Neural cell (in vitro differentiated cells): ENCODE measurements at regions not wholly inside any gene's neighbourhood (a gene's known extent, or its start where the extent isn't known, plus 50 kb on each side); places are given as distances from the start of the nearest gene placed in this dataset.

Experiments used
- EP300 ChIP-seq: fragments of 450-650 bp; conservative IDR thresholded peaks from 2 replicates; pipeline ENCODE4 v1.6.1; 2014; ENCODE audit warnings: antibody characterized with exemption, mild to moderate bottlenecking, moderate library complexity; ENCODE audit not compliant: poor library complexity, severe bottlenecking
- EZH2 ChIP-seq: fragments of 200-600, 300-800 bp; shearing (Covaris generic), sonication (generic); IDR thresholded peaks from 2 replicates; pipeline ENCODE4 v1.6.1; 2014; ENCODE audit warnings: antibody characterized with exemption, low read length, borderline replicate concordance, mild to moderate bottlenecking; ENCODE audit not compliant: insufficient read depth, poor library complexity, severe bottlenecking
- MXI1 ChIP-seq: fragments of 450-650 bp; conservative IDR thresholded peaks from 2 replicates; pipeline ENCODE4 v1.6.1; 2014; ENCODE audit warnings: antibody characterized with exemption, mild to moderate bottlenecking; ENCODE audit not compliant: poor library complexity, severe bottlenecking
- POLR2AphosphoS5 ChIP-seq: IDR thresholded peaks from 2 replicates; pipeline ENCODE4 v1.6.1; 2012
- REST ChIP-seq: IDR thresholded peaks from 2 replicates; pipeline ENCODE4 v1.6.1; 2012; ENCODE audit warnings: borderline replicate concordance
- SMC3 ChIP-seq: fragments of 450-650 bp; conservative IDR thresholded peaks from 2 replicates; pipeline ENCODE4 v1.6.1; 2014; ENCODE audit warnings: antibody characterized with exemption, mild to moderate bottlenecking, moderate library complexity; ENCODE audit not compliant: poor library complexity
- TAF1 ChIP-seq: IDR thresholded peaks from 2 replicates; pipeline ENCODE4 v1.6.1; 2012; ENCODE audit warnings: low read depth
- TF ChIP-seq, protein P1 (sequence below): fragments of 450-650 bp; IDR thresholded peaks from 2 replicates; pipeline ENCODE4 v1.5.1; 2014; ENCODE audit warnings: antibody characterized with exemption, mild to moderate bottlenecking, moderate library complexity; ENCODE audit not compliant: poor library complexity, severe bottlenecking

DNA sequence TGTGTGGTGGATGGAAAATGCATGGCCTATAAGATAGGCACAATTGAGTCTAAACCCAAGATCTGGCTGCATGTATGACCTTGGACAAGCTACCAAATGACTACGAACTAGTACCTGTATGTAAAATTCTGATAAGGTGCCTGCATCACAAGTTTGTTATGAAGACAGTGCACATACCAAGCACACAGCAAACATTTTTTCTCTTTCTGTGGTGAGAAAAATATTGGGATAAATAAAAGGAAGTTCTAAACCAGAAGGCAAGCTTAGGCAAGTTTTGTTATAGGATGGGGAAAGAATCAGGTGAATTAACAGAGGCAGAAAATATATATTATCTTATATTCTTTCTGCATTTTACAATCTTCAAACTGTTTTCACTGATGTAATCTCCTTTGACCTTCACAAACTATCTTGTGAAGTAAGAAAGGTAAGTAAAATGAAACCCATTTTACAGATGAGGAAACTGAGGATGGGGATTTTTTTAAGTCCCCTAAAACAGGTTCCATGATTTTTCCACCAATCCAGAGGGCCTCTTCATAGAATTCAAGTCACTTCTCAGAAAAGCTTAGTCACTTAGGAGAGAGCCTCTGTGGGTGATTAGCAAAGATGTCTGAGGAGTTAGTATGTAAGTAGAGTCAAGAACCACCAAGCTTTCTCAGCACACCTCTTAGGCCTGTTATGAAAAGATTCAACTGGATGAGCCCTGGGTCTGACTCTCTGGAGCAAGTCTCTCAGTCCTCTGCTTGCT is 132.0 kb upstream of the RAP1B start:
- TF ChIP-seq EP300: no peak
- TF ChIP-seq, protein P1, sequence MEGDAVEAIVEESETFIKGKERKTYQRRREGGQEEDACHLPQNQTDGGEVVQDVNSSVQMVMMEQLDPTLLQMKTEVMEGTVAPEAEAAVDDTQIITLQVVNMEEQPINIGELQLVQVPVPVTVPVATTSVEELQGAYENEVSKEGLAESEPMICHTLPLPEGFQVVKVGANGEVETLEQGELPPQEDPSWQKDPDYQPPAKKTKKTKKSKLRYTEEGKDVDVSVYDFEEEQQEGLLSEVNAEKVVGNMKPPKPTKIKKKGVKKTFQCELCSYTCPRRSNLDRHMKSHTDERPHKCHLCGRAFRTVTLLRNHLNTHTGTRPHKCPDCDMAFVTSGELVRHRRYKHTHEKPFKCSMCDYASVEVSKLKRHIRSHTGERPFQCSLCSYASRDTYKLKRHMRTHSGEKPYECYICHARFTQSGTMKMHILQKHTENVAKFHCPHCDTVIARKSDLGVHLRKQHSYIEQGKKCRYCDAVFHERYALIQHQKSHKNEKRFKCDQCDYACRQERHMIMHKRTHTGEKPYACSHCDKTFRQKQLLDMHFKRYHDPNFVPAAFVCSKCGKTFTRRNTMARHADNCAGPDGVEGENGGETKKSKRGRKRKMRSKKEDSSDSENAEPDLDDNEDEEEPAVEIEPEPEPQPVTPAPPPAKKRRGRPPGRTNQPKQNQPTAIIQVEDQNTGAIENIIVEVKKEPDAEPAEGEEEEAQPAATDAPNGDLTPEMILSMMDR: no peak
- TF ChIP-seq REST: no peak
- no peak for TF ChIP-seq EZH2
- TF ChIP-seq TAF1: no peak
- TF ChIP-seq POLR2AphosphoS5: no peak
- no peak for TF ChIP-seq MXI1
- TF ChIP-seq SMC3: no peak
